ENCODE measurements at regions not wholly inside any gene's neighbourhood (a gene's known extent, or its start where the extent isn't known, plus 50 kb on each side); places are given as distances from the start of the nearest gene placed in this dataset.

DNA sequence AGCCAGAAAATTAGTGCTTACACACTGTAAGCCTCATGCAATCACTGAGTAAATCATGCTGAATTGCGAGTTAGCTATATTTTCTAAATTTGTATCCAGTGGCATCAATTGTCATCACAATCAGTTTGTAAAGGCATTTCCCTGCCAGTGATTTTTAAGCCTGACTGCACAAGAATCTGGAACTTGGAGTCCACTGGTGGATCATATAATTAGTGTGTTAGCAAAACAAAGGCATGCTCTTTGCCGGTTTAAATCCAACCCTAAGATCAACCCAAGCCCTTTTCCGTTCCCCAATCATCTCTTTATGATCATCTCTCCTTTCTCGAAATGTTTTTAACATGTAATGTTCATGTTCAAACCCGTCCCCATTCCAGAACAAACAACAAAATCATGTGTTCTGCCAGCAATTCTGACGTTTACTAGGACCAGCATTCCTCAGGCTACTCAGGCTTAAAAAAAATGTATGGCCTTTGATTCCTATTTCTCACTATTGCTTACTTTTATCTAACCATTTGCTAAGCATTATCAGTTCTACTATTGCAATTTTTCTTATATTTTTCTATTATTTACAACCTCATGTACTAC is 649.2 kb downstream of the SORCS1 start:
- no peak for TF ChIP-seq POLR2AphosphoS5 (IDR thresholded peaks at IDR 0.05)
- TF ChIP-seq, protein P1, sequence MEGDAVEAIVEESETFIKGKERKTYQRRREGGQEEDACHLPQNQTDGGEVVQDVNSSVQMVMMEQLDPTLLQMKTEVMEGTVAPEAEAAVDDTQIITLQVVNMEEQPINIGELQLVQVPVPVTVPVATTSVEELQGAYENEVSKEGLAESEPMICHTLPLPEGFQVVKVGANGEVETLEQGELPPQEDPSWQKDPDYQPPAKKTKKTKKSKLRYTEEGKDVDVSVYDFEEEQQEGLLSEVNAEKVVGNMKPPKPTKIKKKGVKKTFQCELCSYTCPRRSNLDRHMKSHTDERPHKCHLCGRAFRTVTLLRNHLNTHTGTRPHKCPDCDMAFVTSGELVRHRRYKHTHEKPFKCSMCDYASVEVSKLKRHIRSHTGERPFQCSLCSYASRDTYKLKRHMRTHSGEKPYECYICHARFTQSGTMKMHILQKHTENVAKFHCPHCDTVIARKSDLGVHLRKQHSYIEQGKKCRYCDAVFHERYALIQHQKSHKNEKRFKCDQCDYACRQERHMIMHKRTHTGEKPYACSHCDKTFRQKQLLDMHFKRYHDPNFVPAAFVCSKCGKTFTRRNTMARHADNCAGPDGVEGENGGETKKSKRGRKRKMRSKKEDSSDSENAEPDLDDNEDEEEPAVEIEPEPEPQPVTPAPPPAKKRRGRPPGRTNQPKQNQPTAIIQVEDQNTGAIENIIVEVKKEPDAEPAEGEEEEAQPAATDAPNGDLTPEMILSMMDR (IDR thresholded peaks at IDR 0.05): no peak
